ENCODE measurements at regions not wholly inside any gene's neighbourhood (a gene's known extent, or its start where the extent isn't known, plus 50 kb on each side); places are given as distances from the start of the nearest gene placed in this dataset.

DNA sequence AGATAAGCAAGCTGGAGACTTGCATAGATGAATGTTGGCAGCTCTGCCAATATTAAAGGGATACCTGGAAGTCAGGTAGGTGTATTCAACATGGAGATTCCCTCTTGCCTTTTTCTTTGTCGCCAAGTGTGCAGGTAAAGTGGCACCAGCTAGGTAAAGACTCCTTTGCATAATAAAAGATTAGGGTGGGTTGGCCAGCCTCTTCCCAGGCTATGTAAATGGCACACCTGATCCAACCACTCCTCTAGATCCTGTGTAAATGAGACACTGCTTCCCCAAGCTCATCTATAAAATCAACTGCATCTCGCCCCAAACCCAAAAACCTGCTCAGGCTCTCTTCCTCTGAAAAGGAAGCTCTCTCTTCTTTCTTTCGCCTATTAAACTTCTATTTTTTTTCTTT, 100.8 kb upstream of the DSCAM start:
- H3K36me3 ChIP-seq (replicated peaks; ENCODE audit: insufficient read depth, low read depth) = no peaks in the 10 kb centered on the region
- WGBS (ENCODE audit: low lambda C conversion rate, missing lambda C conversion rate) = 82% methylated on average over 3 of the region's 3 CpGs
- H3K4me3 ChIP-seq = no peak overlapping the region
- DNase-seq (ENCODE audit: low spot score) = no peak
- H3K27ac ChIP-seq = no peak overlapping the region
- H3K9me2 ChIP-seq (replicated peaks; ENCODE audit: insufficient read depth) = no peaks in the 10 kb centered on the region
- H2AFZ ChIP-seq = no peak overlapping the region
- H3K9me3 ChIP-seq (ENCODE audit: low read depth) = no peaks in the 10 kb centered on the region
- no peaks in the 10 kb centered on the region for H4K20me1 ChIP-seq (ENCODE audit: insufficient read depth, poor library complexity, severe bottlenecking)
- H3K27me3 ChIP-seq = no peaks in the 10 kb centered on the region
- no peak for TF ChIP-seq EZH2phosphoT487 (IDR thresholded peaks at IDR 0.05; ENCODE audit: low read depth, severe bottlenecking, unreplicated experiment)
- no peak for TF ChIP-seq EZH2 (IDR thresholded peaks at IDR 0.05; ENCODE audit: borderline replicate concordance)
- TF ChIP-seq CTCF (IDR thresholded peaks at IDR 0.05; ENCODE audit: poor library complexity) = no peak
- H3K4me1 ChIP-seq (ENCODE audit: insufficient read depth) = no peaks in the 10 kb centered on the region
- no peaks in the 10 kb centered on the region for H3K79me2 ChIP-seq
- no peak overlapping the region for H3K4me2 ChIP-seq

GRCh38 chr21:40950970-40951369, 104.0 kb upstream of the DSCAM start:
- no peak overlapping the region for H3K4me3 ChIP-seq
- no peaks in the 10 kb centered on the region for H4K20me1 ChIP-seq (ENCODE audit: insufficient read depth, poor library complexity, severe bottlenecking)
- H3K4me1 ChIP-seq (ENCODE audit: insufficient read depth) = no peaks in the 10 kb centered on the region
- H3K9me3 ChIP-seq (ENCODE audit: low read depth) = no peaks in the 10 kb centered on the region
- H3K9me2 ChIP-seq (replicated peaks; ENCODE audit: insufficient read depth) = no peaks in the 10 kb centered on the region
- H3K79me2 ChIP-seq = no peaks in the 10 kb centered on the region
- H3K36me3 ChIP-seq (replicated peaks; ENCODE audit: insufficient read depth, low read depth) = no peaks in the 10 kb centered on the region
- DNase-seq (ENCODE audit: low spot score) = no peak
- no peak overlapping the region for H3K4me2 ChIP-seq
- no peak overlapping the region for H3K27ac ChIP-seq
- H2AFZ ChIP-seq = no peak overlapping the region
- H3K27me3 ChIP-seq = no peaks in the 10 kb centered on the region
- TF ChIP-seq EZH2 (IDR thresholded peaks at IDR 0.05; ENCODE audit: borderline replicate concordance) (no peak), EZH2phosphoT487 (IDR thresholded peaks at IDR 0.05; ENCODE audit: low read depth, severe bottlenecking, unreplicated experiment) (no peak), CTCF (IDR thresholded peaks at IDR 0.05; ENCODE audit: poor library complexity) (no peak)

- Histone ChIP-seq H3K27me3 (no peaks in the 10 kb centered on the region), H3K4me3 (no peak overlapping the region), H3K9me3 (ENCODE audit: low read depth) (no peaks in the 10 kb centered on the region), H4K20me1 (ENCODE audit: insufficient read depth, poor library complexity, severe bottlenecking) (no peaks in the 10 kb centered on the region), H3K9me2 (replicated peaks; ENCODE audit: insufficient read depth) (no peaks in the 10 kb centered on the region), H3K4me1 (ENCODE audit: insufficient read depth) (no peaks in the 10 kb centered on the region), H3K36me3 (replicated peaks; ENCODE audit: insufficient read depth, low read depth) (no peaks in the 10 kb centered on the region), H2AFZ (no peak overlapping the region), H3K4me2 (no peak overlapping the region), H3K79me2 (no peaks in the 10 kb centered on the region), H3K27ac (no peak overlapping the region)
- DNase-seq (ENCODE audit: low spot score) = no peak
- TF ChIP-seq EZH2phosphoT487 (IDR thresholded peaks at IDR 0.05; ENCODE audit: low read depth, severe bottlenecking, unreplicated experiment) (no peak), EZH2 (IDR thresholded peaks at IDR 0.05; ENCODE audit: borderline replicate concordance) (no peak), CTCF (IDR thresholded peaks at IDR 0.05; ENCODE audit: poor library complexity) (no peak)
- WGBS (ENCODE audit: low lambda C conversion rate, missing lambda C conversion rate) = 94% methylated on average over 6 of the region's 6 CpGs
Observed at GRCh38 chr21:40952551-40953323, 105.8 kb upstream of the DSCAM start.

Data from hepatocyte (in vitro differentiated cells).